Endothelial cell of umbilical vein (primary cell): ENCODE measurements at regions not wholly inside any gene's neighbourhood (a gene's known extent, or its start where the extent isn't known, plus 50 kb on each side); places are given as distances from the start of the nearest gene placed in this dataset.

Experiments
- BruUV-seq: library from RNA; stranded (reverse); fragments of 400-500 nt; replicated peaks from 2 replicates; lab custom pipeline; 2021; lab: Mats Ljungman, UMichigan
- CTCF ChIA-PET: fragments of 300-600, 350-600 bp; sonication (Branson Sonifier 250); formaldehyde crosslinking; loops from one replicate; lab custom pipeline; 2021; ENCODE audit warnings: antibody characterized with exemption, inconsistent platforms; lab: Charles Lee
- POLR2A ChIA-PET: fragments of 300-600, 350-600 bp; sonication (Branson Sonifier 250); formaldehyde crosslinking; loops from one replicate; lab custom pipeline; 2021; ENCODE audit warnings: antibody characterized with exemption, inconsistent platforms; lab: Charles Lee
- DNase-seq: peaks from one replicate; pipeline ENCODE4 v3.0.0-alpha.2; 2011; ENCODE audit warnings: low read depth, low spot score
- FAIRE-seq: peaks from 2 replicates; lab custom pipeline; 2011; peaks lifted over from hg19 to GRCh38; lab: Jason Lieb, UNC
- H2AFZ ChIP-seq: 2 replicates; pipeline ENCODE4 v1.6.0; 2012; ENCODE audit warnings: low read depth, low read length, control low read depth, inconsistent platforms
- H3K27ac ChIP-seq: 2 replicates; pipeline ENCODE4 v1.5.1; 2011; ENCODE audit warnings: low read depth, mild to moderate bottlenecking, control low read depth, low read length, moderate library complexity; ENCODE audit not compliant: insufficient read depth
- H3K27me3 ChIP-seq, 2 experiments: 2 replicates each; pipeline versions ENCODE4 v1.6.0 to v1.6.1; 2011; ENCODE audit warnings: low read length in 2 of 2, mixed read lengths in 1 of 2; ENCODE audit not compliant: control insufficient read depth in 2 of 2, insufficient read depth in 2 of 2
- H3K36me3 ChIP-seq, 2 experiments: 2 replicates in 1 of 2; 3 replicates in 1 of 2; pipeline ENCODE4 v1.5.1; 2011; ENCODE audit warnings: low read length in 2 of 2, mild to moderate bottlenecking in 1 of 2, moderate library complexity in 1 of 2; ENCODE audit not compliant: control insufficient read depth in 2 of 2, insufficient read depth in 2 of 2; ENCODE audit errors: extremely low read depth in 1 of 2
- H3K4me1 ChIP-seq: 3 replicates; pipeline ENCODE4 v1.5.1; 2011; ENCODE audit warnings: mild to moderate bottlenecking, low read length; ENCODE audit not compliant: control insufficient read depth, insufficient read depth; ENCODE audit errors: extremely low read depth
- H3K4me2 ChIP-seq: 2 replicates; pipeline ENCODE4 v1.6.1; 2011; ENCODE audit warnings: low read length, control low read depth, mixed read lengths; ENCODE audit not compliant: insufficient read depth
- H3K4me3 ChIP-seq, 3 experiments: fragments of 200-600 bp in 1 of 3; sonication (generic), shearing (Covaris generic) in 1 of 3; replicated peaks in 1 of 3; 2 replicates each; pipeline ENCODE4 v1.5.1; 2011 to 2016; ENCODE audit warnings: control low read depth in 3 of 3, low read length in 3 of 3, mild to moderate bottlenecking in 2 of 3, inconsistent platforms in 1 of 3, low read depth in 1 of 3, moderate library complexity in 1 of 3; ENCODE audit not compliant: insufficient read depth in 1 of 3
- H3K79me2 ChIP-seq: 2 replicates; pipeline ENCODE4 v1.6.0; 2012; ENCODE audit warnings: low read length, inconsistent platforms; ENCODE audit not compliant: control insufficient read depth, insufficient read depth
- H3K9ac ChIP-seq: replicated peaks from 2 replicates; pipeline ENCODE3; 2011; ENCODE audit warnings: low read length, control low read depth; ENCODE audit not compliant: insufficient read depth; ENCODE audit errors: extremely low read depth
- H3K9me1 ChIP-seq: replicated peaks from 3 replicates; pipeline ENCODE4 v1.6.0; 2011; ENCODE audit warnings: mild to moderate bottlenecking, low read length; ENCODE audit not compliant: control insufficient read depth, insufficient read depth; ENCODE audit errors: extremely low read depth
- H3K9me3 ChIP-seq: replicated peaks from 2 replicates; pipeline ENCODE4 v1.5.1; 2012; ENCODE audit warnings: low read length, inconsistent platforms; ENCODE audit not compliant: control insufficient read depth, insufficient read depth
- H4K20me1 ChIP-seq: replicated peaks from 2 replicates; pipeline ENCODE3; 2011; ENCODE audit warnings: mild to moderate bottlenecking, low read length; ENCODE audit not compliant: control insufficient read depth, insufficient read depth; ENCODE audit errors: extremely low read depth
- CTCF ChIP-seq, 2 donors: IDR thresholded peaks; 1 replicate in 1 of 2; 2 replicates in 1 of 2; pipeline ENCODE4 v1.5.1; 2011; ENCODE audit warnings: low read length in 2 of 2, mild to moderate bottlenecking in 2 of 2, moderate library complexity in 2 of 2, control low read depth in 1 of 2, inconsistent platforms in 1 of 2, low read depth in 1 of 2; ENCODE audit not compliant: insufficient read depth in 1 of 2; ENCODE audit errors: extremely low read depth in 1 of 2
- EZH2 ChIP-seq: IDR thresholded peaks from 2 replicates; pipeline ENCODE4 v1.6.1; 2012; ENCODE audit warnings: borderline replicate concordance, low read depth, mild to moderate bottlenecking, moderate library complexity, low read length, inconsistent platforms; ENCODE audit not compliant: severe bottlenecking
- FOS ChIP-seq: IDR thresholded peaks from 2 replicates; pipeline ENCODE4 v1.6.1; 2011; ENCODE audit warnings: mild to moderate bottlenecking, low read length, moderate library complexity, borderline replicate concordance; ENCODE audit not compliant: insufficient read depth
- GATA2 ChIP-seq: IDR thresholded peaks from 2 replicates; pipeline ENCODE4 v1.7.0; 2011; ENCODE audit warnings: low read depth, mild to moderate bottlenecking, moderate library complexity, mixed read lengths, low read length; ENCODE audit not compliant: insufficient read length, insufficient read depth
- JUN ChIP-seq: IDR thresholded peaks from 2 replicates; pipeline ENCODE4 v1.6.1; 2011; ENCODE audit warnings: borderline replicate concordance, low read depth; ENCODE audit not compliant: insufficient read length, insufficient read depth
- MAX ChIP-seq: IDR thresholded peaks from 2 replicates; pipeline ENCODE4 v1.6.1; 2011; ENCODE audit not compliant: insufficient read depth, insufficient read length
- MYC ChIP-seq: IDR thresholded peaks from one replicate; pipeline ENCODE4 v1.6.1; 2011; ENCODE audit warnings: mild to moderate bottlenecking, low read depth, low read length
- POLR2A ChIP-seq: IDR thresholded peaks from 2 replicates; pipeline ENCODE4 v1.6.1; 2012; ENCODE audit warnings: low read depth, mild to moderate bottlenecking, control low read depth, low read length
- POLR2AphosphoS5 ChIP-seq: IDR thresholded peaks from 2 replicates; pipeline ENCODE4 v1.6.1; 2012; ENCODE audit warnings: low read depth, mild to moderate bottlenecking, control low read depth, low read length, moderate library complexity; ENCODE audit not compliant: insufficient read depth
- dilution Hi-C: fragments of 300-500 bp; cut with MboI; formaldehyde crosslinking; loops from one replicate; pipeline ENCODE4 v1.15.0; 2019; ENCODE audit warnings: low sequenced_read_pairs; ENCODE audit not compliant: extremely low pct_ligation_motif_present
- intact Hi-C: fragments of 100-400 bp; cut with micrococcal nuclease; formaldehyde crosslinking; loops from one replicate; pipeline ENCODE4 v1.10.0; 2022

- intact Hi-C loops (no loop called here), dilution Hi-C loops (no loop called here)
- no peak for TF ChIP-seq POLR2A
- no peak for TF ChIP-seq POLR2AphosphoS5
- no peak for TF ChIP-seq FOS
- no peak for TF ChIP-seq MYC
- no peak for TF ChIP-seq GATA2
- no peak for TF ChIP-seq EZH2
- TF ChIP-seq CTCF (IDR thresholded peaks at IDR 0.05; ENCODE audit: extremely low read depth in 1 of 2, insufficient read depth in 1 of 2, low read depth in 1 of 2, low read length in 2 of 2) = no peak
- no peak for TF ChIP-seq MAX
- no peak for TF ChIP-seq JUN
- no peaks in the 10 kb centered on the region for H3K9me1 ChIP-seq
- ChIA-PET CTCF (interaction anchor here (1.6 kb wide), 1 partner anchor 9 kb away, joined by 3 read pairs; no protein-coding TSS in a partner anchor), POLR2A (no interaction called here)
- H4K20me1 ChIP-seq = no peaks in the 10 kb centered on the region
- H3K4me1 ChIP-seq = no peaks in the 10 kb centered on the region
- H3K9ac ChIP-seq = no peak overlapping the region
- no peak overlapping the region for H3K4me3 ChIP-seq
- no peak overlapping the region for H2AFZ ChIP-seq
- no peak overlapping the region for H3K4me2 ChIP-seq
- no TSS peak for BruUV-seq
- H3K27ac ChIP-seq = no peak overlapping the region
- no peaks in the 10 kb centered on the region for H3K9me3 ChIP-seq
- H3K79me2 ChIP-seq = no peaks in the 10 kb centered on the region
- FAIRE-seq (no peak), DNase-seq (no peak)
- H3K27me3 ChIP-seq = no peaks in the 10 kb centered on the region
- H3K36me3 ChIP-seq = no peaks in the 10 kb centered on the region
Observed at GRCh38 chr7:124162667-124163066, 129.8 kb upstream of the TMEM229A start.
